Neural cell (in vitro differentiated cells): ENCODE measurements at regions not wholly inside any gene's neighbourhood (a gene's known extent, or its start where the extent isn't known, plus 50 kb on each side); places are given as distances from the start of the nearest gene placed in this dataset.

Source experiments
- H2AFZ ChIP-seq: fragments of 200-600, 300-800 bp; sonication (generic), shearing (Covaris generic); 2 replicates; pipeline ENCODE4 v1.6.0; 2014; ENCODE audit warnings: low read depth, mild to moderate bottlenecking, antibody characterized with exemption, low read length, moderate library complexity
- H3F3A ChIP-seq: fragments of 200-600 bp; shearing (Covaris generic); 2 replicates; pipeline ENCODE4 v1.6.1; 2016; ENCODE audit warnings: mild to moderate bottlenecking, moderate library complexity, mixed read lengths, antibody characterized with exemption, low read length; ENCODE audit not compliant: insufficient read depth, poor library complexity, severe bottlenecking
- H3K27ac ChIP-seq: fragments of 200-600, 300-800 bp; sonication (generic), shearing (Covaris generic); 2 replicates; pipeline ENCODE4 v1.5.1; 2014; ENCODE audit warnings: mild to moderate bottlenecking, low read length, moderate library complexity
- H3K27me3 ChIP-seq: fragments of 300-800, 200-600 bp; sonication (generic), shearing (Covaris generic); 2 replicates; pipeline ENCODE4 v1.6.0; 2014; ENCODE audit warnings: mild to moderate bottlenecking, low read depth, low read length, moderate library complexity; ENCODE audit not compliant: insufficient read depth
- H3K36me3 ChIP-seq: fragments of 300-800, 200-600 bp; sonication (generic), shearing (Covaris generic); 2 replicates; pipeline ENCODE4 v1.5.1; 2014; ENCODE audit warnings: mild to moderate bottlenecking, antibody characterized with exemption, low read length, moderate library complexity; ENCODE audit not compliant: insufficient read depth
- H3K4me2 ChIP-seq: fragments of 300-800, 200-600 bp; sonication (generic), shearing (Covaris generic); 2 replicates; pipeline ENCODE4 v1.6.0; 2014; ENCODE audit warnings: mild to moderate bottlenecking, low read length
- H3K4me3 ChIP-seq: fragments of 300-800, 200-600 bp; sonication (generic), shearing (Covaris generic); 2 replicates; pipeline ENCODE4 v1.5.1; 2014; ENCODE audit warnings: mild to moderate bottlenecking, low read length, moderate library complexity
- H3K79me2 ChIP-seq: fragments of 200-600 bp; shearing (Covaris generic); replicated peaks from 2 replicates; pipeline ENCODE4 v1.6.0; 2014; ENCODE audit warnings: mild to moderate bottlenecking, low read length, moderate library complexity; ENCODE audit not compliant: insufficient read depth
- H3K9ac ChIP-seq: fragments of 300-800, 200-600 bp; sonication (generic), shearing (Covaris generic); 2 replicates; pipeline ENCODE4 v1.6.1; 2016; ENCODE audit warnings: mild to moderate bottlenecking, low read length, mixed read lengths
- H3K9me2 ChIP-seq: fragments of 200-600 bp; shearing (Covaris generic); 2 replicates; pipeline ENCODE4 v1.6.1; 2016; ENCODE audit warnings: mild to moderate bottlenecking, low read length, mixed read lengths; ENCODE audit not compliant: insufficient read depth
- H3K9me3 ChIP-seq: fragments of 200-600, 300-800 bp; sonication (generic), shearing (Covaris generic); 2 replicates; pipeline ENCODE4 v1.6.1; 2016; ENCODE audit warnings: mild to moderate bottlenecking, mixed run types, low read length, moderate library complexity, mixed read lengths
- H4K20me1 ChIP-seq: fragments of 200-600 bp; shearing (Covaris generic); 2 replicates; pipeline ENCODE4 v1.6.1; 2016; ENCODE audit warnings: mild to moderate bottlenecking, mixed run types; ENCODE audit not compliant: insufficient read depth
- EP300 ChIP-seq: fragments of 450-650 bp; conservative IDR thresholded peaks from 2 replicates; pipeline ENCODE4 v1.6.1; 2014; ENCODE audit warnings: antibody characterized with exemption, mild to moderate bottlenecking, moderate library complexity; ENCODE audit not compliant: poor library complexity, severe bottlenecking
- EZH2 ChIP-seq: fragments of 200-600, 300-800 bp; shearing (Covaris generic), sonication (generic); IDR thresholded peaks from 2 replicates; pipeline ENCODE4 v1.6.1; 2014; ENCODE audit warnings: antibody characterized with exemption, low read length, borderline replicate concordance, mild to moderate bottlenecking; ENCODE audit not compliant: insufficient read depth, poor library complexity, severe bottlenecking
- MXI1 ChIP-seq: fragments of 450-650 bp; conservative IDR thresholded peaks from 2 replicates; pipeline ENCODE4 v1.6.1; 2014; ENCODE audit warnings: antibody characterized with exemption, mild to moderate bottlenecking; ENCODE audit not compliant: poor library complexity, severe bottlenecking
- POLR2AphosphoS5 ChIP-seq: IDR thresholded peaks from 2 replicates; pipeline ENCODE4 v1.6.1; 2012
- RAD21 ChIP-seq: fragments of 450-650 bp; conservative IDR thresholded peaks from 2 replicates; pipeline ENCODE4 v1.6.1; 2014; ENCODE audit warnings: antibody characterized with exemption, mild to moderate bottlenecking, moderate library complexity
- SMC3 ChIP-seq: fragments of 450-650 bp; conservative IDR thresholded peaks from 2 replicates; pipeline ENCODE4 v1.6.1; 2014; ENCODE audit warnings: antibody characterized with exemption, mild to moderate bottlenecking, moderate library complexity; ENCODE audit not compliant: poor library complexity
- TAF1 ChIP-seq: IDR thresholded peaks from 2 replicates; pipeline ENCODE4 v1.6.1; 2012; ENCODE audit warnings: low read depth
- TF ChIP-seq, protein P1 (sequence below): fragments of 450-650 bp; IDR thresholded peaks from 2 replicates; pipeline ENCODE4 v1.5.1; 2014; ENCODE audit warnings: antibody characterized with exemption, mild to moderate bottlenecking, moderate library complexity; ENCODE audit not compliant: poor library complexity, severe bottlenecking
- TF ChIP-seq, protein P2 (sequence below): IDR thresholded peaks from 2 replicates; pipeline ENCODE4 v1.6.1; 2012; ENCODE audit warnings: borderline replicate concordance

DNA sequence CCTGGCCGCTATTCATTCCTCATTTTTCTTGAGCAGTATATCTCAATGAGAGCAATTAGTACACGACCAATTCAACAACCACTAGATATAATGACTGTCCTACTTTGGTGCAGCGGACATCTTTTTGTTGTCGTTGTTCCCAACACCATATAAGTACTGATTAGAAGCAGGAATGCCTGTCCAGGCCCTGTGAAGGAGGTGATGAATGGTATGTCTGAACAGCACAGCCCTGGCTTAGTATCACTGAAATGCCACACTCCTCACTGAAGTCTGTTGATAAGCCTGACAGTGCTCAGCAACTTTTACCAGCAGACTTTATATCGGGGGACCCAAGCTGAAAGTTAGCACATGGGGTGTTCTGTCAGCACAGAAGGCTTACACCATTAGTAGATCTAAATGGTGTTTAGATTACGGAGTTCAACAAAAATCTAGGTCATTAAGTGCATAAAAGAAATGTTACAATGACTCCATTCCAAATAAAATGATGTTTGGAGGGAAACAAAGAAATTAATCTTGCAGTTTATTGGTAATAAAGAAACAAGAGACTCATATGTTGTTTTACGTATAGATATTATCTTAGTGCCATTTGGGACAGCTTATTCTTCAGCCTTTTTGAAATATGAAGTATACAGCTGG, 228.3 kb upstream of the TTC29 start:
- H3F3A ChIP-seq, result no peaks in the 10 kb centered on the region
- H3K9me3 ChIP-seq, result no peaks in the 10 kb centered on the region
- H3K9me2 ChIP-seq, result no peaks in the 10 kb centered on the region
- no peaks in the 10 kb centered on the region for H3K27me3 ChIP-seq
- H3K79me2 ChIP-seq, result no peaks in the 10 kb centered on the region
- H2AFZ ChIP-seq, result no peak overlapping the region
- H3K27ac ChIP-seq, result no peak overlapping the region
- H3K36me3 ChIP-seq, result no peaks in the 10 kb centered on the region
- H3K4me3 ChIP-seq, result no peak overlapping the region
- TF ChIP-seq MXI1, result no peak
- TF ChIP-seq, protein P1, sequence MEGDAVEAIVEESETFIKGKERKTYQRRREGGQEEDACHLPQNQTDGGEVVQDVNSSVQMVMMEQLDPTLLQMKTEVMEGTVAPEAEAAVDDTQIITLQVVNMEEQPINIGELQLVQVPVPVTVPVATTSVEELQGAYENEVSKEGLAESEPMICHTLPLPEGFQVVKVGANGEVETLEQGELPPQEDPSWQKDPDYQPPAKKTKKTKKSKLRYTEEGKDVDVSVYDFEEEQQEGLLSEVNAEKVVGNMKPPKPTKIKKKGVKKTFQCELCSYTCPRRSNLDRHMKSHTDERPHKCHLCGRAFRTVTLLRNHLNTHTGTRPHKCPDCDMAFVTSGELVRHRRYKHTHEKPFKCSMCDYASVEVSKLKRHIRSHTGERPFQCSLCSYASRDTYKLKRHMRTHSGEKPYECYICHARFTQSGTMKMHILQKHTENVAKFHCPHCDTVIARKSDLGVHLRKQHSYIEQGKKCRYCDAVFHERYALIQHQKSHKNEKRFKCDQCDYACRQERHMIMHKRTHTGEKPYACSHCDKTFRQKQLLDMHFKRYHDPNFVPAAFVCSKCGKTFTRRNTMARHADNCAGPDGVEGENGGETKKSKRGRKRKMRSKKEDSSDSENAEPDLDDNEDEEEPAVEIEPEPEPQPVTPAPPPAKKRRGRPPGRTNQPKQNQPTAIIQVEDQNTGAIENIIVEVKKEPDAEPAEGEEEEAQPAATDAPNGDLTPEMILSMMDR, result no peak
- no peak for TF ChIP-seq SMC3
- no peak overlapping the region for H3K4me2 ChIP-seq
- H3K9ac ChIP-seq, result no peak overlapping the region
- H4K20me1 ChIP-seq, result no peaks in the 10 kb centered on the region

DNA sequence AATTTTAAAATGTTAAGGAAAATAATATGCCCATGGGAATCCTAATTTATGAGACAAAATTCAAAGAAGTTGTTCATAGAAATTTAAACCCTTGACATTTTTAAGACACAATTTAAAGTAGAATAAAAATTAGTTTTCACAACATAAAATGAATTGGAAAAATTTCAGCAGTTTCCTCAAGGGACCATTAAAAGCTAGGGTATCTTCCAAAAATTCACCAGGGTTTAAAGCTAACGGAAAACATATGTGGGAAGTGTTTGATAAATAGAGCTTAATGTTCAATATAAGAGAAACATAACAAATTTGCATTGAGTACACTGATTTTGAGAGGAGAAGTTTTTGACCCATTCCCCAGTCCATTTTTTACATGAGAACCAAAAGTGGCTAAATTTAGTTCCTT, 228.9 kb upstream of the TTC29 start:
- no peak overlapping the region for H3K4me2 ChIP-seq
- H3K9ac ChIP-seq, result no peak overlapping the region
- H3K36me3 ChIP-seq, result no peaks in the 10 kb centered on the region

More for the DNA sequence above, 228.9 kb upstream of the TTC29 start:
- H4K20me1 ChIP-seq, result no peaks in the 10 kb centered on the region
- H3F3A ChIP-seq, result no peaks in the 10 kb centered on the region
- H3K4me3 ChIP-seq, result no peak overlapping the region
- no peaks in the 10 kb centered on the region for H3K9me2 ChIP-seq
- no peaks in the 10 kb centered on the region for H3K79me2 ChIP-seq
- no peak overlapping the region for H2AFZ ChIP-seq
- H3K27ac ChIP-seq, result no peak overlapping the region
- TF ChIP-seq EP300 (no peak), SMC3 (no peak), TAF1 (no peak), MXI1 (no peak), POLR2AphosphoS5 (no peak), EZH2 (no peak), RAD21 (no peak)
- TF ChIP-seq, protein P2, sequence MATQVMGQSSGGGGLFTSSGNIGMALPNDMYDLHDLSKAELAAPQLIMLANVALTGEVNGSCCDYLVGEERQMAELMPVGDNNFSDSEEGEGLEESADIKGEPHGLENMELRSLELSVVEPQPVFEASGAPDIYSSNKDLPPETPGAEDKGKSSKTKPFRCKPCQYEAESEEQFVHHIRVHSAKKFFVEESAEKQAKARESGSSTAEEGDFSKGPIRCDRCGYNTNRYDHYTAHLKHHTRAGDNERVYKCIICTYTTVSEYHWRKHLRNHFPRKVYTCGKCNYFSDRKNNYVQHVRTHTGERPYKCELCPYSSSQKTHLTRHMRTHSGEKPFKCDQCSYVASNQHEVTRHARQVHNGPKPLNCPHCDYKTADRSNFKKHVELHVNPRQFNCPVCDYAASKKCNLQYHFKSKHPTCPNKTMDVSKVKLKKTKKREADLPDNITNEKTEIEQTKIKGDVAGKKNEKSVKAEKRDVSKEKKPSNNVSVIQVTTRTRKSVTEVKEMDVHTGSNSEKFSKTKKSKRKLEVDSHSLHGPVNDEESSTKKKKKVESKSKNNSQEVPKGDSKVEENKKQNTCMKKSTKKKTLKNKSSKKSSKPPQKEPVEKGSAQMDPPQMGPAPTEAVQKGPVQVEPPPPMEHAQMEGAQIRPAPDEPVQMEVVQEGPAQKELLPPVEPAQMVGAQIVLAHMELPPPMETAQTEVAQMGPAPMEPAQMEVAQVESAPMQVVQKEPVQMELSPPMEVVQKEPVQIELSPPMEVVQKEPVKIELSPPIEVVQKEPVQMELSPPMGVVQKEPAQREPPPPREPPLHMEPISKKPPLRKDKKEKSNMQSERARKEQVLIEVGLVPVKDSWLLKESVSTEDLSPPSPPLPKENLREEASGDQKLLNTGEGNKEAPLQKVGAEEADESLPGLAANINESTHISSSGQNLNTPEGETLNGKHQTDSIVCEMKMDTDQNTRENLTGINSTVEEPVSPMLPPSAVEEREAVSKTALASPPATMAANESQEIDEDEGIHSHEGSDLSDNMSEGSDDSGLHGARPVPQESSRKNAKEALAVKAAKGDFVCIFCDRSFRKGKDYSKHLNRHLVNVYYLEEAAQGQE, result no peak
- TF ChIP-seq, protein P1, result no peak
- no peaks in the 10 kb centered on the region for H3K9me3 ChIP-seq
- no peaks in the 10 kb centered on the region for H3K27me3 ChIP-seq
